GM19240 (cell line): ENCODE measurements at regions not wholly inside any gene's neighbourhood (a gene's known extent, or its start where the extent isn't known, plus 50 kb on each side); places are given as distances from the start of the nearest gene placed in this dataset.

Experiments used
- DNase-seq: peaks from one replicate; pipeline ENCODE4 v3.0.0; 2011; ENCODE audit warnings: low spot score; ENCODE audit not compliant: insufficient read length

- no peak for DNase-seq
Observed at GRCh38 chr9:109830545-109830944, 50.5 kb downstream of the PALM2AKAP2 start.

DNA sequence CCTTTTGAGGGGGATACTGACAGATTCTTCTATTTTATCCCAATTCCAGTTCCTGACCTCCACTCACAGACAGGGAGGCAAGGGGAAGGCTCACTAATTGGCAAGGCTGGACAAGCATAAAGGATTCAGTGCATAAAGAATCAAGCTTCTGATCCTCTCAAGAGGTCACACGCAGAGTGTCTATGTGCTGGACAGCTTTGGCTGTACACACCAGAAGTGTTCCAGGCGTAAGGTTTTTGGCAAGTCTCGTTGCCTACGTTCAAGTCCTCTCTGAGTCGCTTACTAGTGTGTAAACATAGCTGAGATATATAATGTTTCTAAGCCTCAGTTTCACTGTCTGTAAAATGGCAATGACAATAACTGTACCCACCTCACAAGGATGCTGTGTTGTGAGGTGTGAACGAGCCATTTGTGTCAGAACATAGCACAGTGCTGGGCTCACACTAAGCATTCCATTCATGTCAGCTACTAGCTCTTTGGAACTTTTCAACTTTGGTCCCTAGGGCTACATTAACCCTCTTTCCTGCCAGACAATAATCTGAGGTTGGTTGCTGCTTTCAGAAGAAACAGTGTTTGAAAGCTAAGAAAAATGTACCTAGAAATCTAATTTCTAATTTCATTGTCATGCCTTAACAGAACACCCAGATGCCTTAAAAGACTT lies 52.1 kb downstream of the PALM2AKAP2 start:
- no peak for DNase-seq

GRCh38 chr9:109834855-109835254 lies 54.9 kb downstream of the PALM2AKAP2 start:
- no peak for DNase-seq

DNA sequence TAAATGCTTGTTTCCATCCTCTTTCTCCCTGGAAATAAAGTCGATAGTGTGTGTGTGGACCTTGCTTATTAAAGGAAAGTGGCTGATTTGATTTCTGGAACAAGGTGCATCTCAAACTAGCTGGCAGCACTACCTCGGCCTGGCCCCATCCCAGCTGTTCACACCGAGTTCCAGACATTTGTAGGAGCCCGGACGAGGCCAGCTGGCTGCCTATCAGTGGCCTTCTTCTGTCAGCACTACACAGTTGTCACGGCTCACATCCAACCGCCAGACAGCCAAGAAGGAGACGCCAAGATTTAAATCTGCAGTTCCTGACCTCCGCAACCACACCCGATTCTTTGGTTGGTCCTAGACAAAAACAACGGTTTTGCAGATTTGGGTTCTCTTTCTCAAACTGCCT lies 63.6 kb downstream of the PALM2AKAP2 start:
- no peak for DNase-seq

GRCh38 chr9:109845226-109845625 lies 65.2 kb downstream of the PALM2AKAP2 start:
- no peak for DNase-seq

DNA sequence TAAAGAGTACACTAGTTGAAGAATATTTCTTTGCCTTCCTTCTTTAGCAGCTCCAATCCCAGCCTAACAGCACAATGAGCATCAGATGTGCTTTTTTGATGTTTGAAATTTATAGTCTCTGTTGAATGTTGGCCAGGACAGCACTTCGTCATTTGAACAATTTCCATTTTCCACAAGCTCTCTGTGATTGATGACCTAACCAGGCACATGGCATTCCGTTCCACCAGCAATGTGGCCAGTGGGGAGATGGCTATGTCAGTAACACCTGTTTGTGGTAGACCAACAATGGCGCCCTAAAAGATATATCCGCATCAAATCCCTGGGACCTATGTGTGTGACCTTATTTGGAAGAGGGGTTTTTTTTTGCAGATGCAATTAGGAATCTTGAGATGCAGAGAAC lies 66.8 kb downstream of the PALM2AKAP2 start:
- no peak for DNase-seq

- no peak for DNase-seq
Observed at GRCh38 chr9:109852556-109852955, 72.6 kb downstream of the PALM2AKAP2 start.

DNA sequence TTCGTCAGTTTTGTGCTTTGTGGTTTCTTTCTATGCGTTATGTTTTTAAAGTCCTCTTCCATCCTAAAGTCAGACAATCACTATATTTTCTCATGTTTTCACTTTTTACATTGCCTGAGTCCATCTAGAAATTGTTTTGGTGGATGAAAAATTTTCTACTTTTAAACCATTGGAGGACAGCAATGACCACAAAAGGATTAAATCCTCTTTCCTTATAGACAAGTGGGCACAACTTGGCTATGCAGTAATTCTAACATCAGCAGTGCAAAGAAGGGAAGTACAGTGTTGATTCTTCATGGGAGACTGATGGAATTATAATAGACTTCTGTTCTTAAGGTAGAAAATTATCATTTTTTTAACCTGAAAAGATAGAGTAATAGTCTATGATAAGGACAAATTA lies 75.5 kb downstream of the PALM2AKAP2 start:
- no peak for DNase-seq

- DNase-seq: no peak
Observed at GRCh38 chr9:109856785-109857184, 76.8 kb downstream of the PALM2AKAP2 start.

DNA sequence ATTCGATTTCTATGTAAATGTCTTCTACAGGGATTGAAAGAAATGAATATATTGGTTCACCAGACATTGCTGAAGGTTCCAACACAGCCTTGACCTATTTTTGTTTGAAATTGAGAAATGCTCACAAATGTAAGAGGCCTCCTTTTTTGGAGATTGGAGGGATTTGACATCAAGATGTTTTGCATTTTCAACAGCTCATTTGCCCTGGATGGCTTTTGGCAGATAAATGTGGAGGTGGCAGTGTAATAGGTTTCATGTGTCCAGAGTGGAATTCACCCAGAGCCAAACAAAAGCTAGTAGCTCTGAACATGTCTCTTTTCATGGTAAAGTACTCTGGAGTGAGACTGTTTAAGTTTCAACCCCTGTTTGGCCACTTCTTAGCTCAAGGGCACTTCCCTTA lies 77.3 kb downstream of the PALM2AKAP2 start:
- no peak for DNase-seq

- DNase-seq: no peak
Observed at GRCh38 chr9:109859447-109859846, 79.4 kb downstream of the PALM2AKAP2 start.

DNA sequence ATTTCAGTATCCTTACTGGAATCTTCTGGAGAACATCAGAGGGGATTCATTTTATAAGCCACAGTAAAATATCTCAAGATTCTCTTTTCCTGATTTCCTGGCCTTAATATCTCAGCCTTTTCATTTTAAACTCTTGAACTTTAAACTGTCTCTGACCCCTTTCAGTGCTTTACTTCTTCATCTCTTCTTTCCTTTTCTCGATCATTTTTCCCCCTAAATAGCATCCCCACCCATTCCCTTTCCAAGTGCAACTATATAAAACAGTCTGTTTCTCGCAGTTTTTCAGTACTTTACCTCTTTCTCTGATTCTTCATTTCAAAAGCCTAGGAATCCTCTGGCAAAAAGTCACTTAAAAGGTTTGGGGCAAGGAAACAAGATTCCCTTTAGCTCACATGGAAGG lies 80.5 kb downstream of the PALM2AKAP2 start:
- no peak for DNase-seq

DNA sequence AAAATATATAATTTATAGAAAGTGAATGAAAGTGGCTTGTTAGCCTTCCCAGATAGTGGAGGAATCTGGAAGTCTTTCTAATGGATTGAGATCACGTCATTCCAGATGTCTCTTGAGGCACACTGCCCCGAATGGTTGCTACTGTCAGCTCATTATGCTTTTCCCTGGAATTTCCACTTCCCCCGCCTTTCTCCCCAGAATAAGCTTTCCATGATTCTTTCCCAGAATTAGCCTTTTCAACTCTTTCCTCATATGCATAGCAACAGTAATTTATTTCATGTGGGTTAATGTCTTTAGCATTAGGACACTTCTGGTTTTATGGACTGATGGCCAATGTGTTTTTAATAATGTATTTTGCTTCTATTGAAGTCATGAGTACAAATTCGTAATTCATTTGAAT lies 81.5 kb downstream of the PALM2AKAP2 start:
- no peak for DNase-seq

GRCh38 chr9:109861918-109862317 lies 81.9 kb downstream of the PALM2AKAP2 start:
- no peak for DNase-seq

- no peak for DNase-seq
Observed at GRCh38 chr9:109862452-109862851, 82.5 kb downstream of the PALM2AKAP2 start.

- no peak for DNase-seq
Observed at GRCh38 chr9:109863961-109864360, 84.0 kb downstream of the PALM2AKAP2 start.

- no peak for DNase-seq
Observed at GRCh38 chr9:109865521-109865920, 85.5 kb downstream of the PALM2AKAP2 start.

DNA sequence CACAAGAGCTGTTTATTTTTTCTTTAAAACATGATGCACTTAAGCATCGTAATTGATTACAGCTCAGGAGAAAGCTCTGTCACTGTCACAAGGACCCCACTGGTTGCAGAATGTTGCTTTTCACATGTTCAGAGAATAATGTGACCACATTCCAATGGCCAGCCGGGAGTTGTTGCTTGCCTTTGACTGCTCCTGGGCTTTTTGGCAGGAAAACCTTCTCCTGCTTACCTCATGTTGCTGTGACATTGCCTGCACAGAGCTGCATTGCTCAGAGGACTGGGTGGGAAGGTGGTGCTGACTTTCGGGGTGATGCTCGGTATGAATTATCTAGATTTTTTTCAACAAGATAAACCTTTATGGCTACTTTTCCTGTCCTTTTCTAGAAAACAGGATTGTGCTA lies 88.2 kb downstream of the PALM2AKAP2 start:
- no peak for DNase-seq

DNA sequence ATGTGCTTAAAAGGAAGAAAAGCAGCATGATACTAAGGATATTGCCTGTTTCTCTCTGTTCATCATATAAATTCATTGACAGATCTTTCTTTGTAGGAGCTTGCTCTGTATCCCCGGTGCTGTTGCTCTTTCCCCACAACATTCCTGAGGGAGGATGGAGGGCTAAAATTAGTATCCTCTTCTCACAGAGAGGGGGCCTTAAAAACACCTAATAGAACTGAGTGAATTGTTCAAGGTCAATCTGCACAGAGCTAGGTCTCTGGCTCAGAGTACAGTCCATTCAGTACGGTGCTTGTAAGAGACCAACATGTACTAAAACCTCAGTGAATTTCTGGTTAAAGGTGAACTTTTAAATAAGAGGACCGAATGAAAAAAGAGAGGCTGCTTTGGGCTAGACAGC lies 88.7 kb downstream of the PALM2AKAP2 start:
- DNase-seq: no peak

DNA sequence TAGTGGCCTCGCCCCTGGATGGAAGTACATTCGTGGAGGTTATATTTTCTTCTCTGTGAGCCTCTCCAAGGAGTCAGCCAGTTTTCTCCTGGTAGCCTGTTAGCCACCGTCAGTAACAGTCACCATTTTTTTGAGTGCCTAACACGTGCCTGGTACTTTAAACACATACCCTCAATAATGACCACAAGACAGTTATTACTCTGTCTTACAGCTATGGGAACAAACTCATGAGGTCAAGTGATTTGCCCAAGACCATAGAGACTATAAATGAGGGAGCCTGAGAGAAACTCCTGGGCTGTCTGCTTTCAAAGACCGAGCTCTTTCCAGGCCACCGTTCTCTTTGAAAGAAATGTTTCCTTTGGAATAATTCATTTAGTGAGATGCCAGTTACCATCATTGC lies 90.4 kb downstream of the PALM2AKAP2 start:
- no peak for DNase-seq

DNA sequence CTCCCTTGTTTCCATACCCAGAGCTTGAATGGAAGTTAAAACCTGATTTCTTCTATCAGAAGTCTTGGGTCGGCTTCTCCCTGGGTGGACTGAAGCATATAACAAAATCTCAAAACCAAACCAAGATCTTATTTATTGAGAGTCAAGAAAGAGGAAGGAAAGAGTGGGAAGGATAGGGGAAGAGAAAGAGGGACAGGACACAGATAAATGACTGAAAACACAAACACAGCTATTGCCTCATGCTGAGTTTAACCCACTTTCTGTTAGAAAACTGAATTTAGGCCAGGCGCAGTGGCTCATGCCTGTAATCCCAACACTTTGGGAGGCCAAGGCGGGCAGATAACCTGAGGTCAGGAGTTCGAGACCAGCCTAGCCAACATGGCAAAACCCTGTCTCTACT lies 92.9 kb downstream of the PALM2AKAP2 start:
- no peak for DNase-seq

DNA sequence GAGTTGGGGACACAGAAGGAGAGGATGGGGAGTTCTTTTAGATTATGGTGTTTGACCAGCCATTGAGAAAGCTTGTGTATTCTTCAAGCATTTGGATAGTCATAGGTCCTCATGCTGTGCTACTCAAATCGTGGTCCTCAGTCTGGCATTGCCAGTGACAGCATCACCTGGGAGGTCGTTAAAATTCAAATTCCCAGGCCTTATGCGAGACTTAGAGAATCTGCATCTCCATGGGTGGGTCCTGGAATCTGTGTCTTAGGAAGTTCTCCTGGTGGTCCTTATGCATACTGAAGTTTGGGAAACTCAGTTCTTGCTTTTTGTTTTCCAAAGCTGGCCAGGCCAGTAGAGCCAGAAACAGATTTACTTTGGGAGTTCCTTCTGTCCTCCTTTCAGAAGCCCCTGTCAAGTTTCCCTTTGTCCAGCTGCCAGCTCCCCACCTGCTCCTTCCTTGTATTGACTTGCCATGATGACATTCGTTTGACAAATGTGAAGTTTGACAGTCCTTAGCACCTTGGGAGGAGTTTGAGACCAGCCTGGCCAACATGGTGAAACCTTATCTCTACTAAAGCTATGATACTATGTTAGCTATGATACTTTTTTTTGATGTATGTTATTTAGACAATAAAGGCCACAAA lies 95.6 kb downstream of the PALM2AKAP2 start:
- no peak for DNase-seq
